CD4-positive, alpha-beta T cell treated with Interleukin-21 for 1 hour (primary cell): ENCODE measurements at regions not wholly inside any gene's neighbourhood (a gene's known extent, or its start where the extent isn't known, plus 50 kb on each side); places are given as distances from the start of the nearest gene placed in this dataset.
"Not testable (repeated sequence)": the region's sequence is repeated elsewhere in the genome, so short reads cannot be mapped to it uniquely, and the experiment has no call there.

ENCODE experiments used
- DNase-seq: peaks from one replicate; pipeline ENCODE4 v3.0.0-alpha.2; 2020

GRCh38 chr3:110016235-110016815 is 679.0 kb upstream of the DPPA4 start:
- DNase-seq, result no peak

- no peak for DNase-seq
Measured at GRCh38 chr3:110017304-110017703, 680.0 kb upstream of the DPPA4 start.

GRCh38 chr3:110021659-110022058 is 684.3 kb upstream of the DPPA4 start:
- DNase-seq, result no peak

GRCh38 chr3:110023022-110023421 is 685.7 kb upstream of the DPPA4 start:
- not testable (repeated sequence) for DNase-seq

GRCh38 chr3:110026421-110026820 is 689.1 kb upstream of the DPPA4 start:
- no peak for DNase-seq

GRCh38 chr3:110027446-110028080 is 690.2 kb upstream of the DPPA4 start:
- DNase-seq, result no peak

GRCh38 chr3:110031975-110032374 is 694.6 kb upstream of the DPPA4 start:
- no peak for DNase-seq

GRCh38 chr3:110059431-110059830 is 722.1 kb upstream of the DPPA4 start:
- DNase-seq, result no peak

GRCh38 chr3:110062716-110063115 is 725.4 kb upstream of the DPPA4 start:
- DNase-seq, result no peak

GRCh38 chr3:110063178-110063577 is 725.8 kb upstream of the DPPA4 start:
- DNase-seq, result no peak

GRCh38 chr3:110066206-110066605 is 728.9 kb upstream of the DPPA4 start:
- no peak for DNase-seq

GRCh38 chr3:110067527-110067926 is 730.2 kb upstream of the DPPA4 start:
- no peak for DNase-seq

GRCh38 chr3:110069761-110070160 is 732.4 kb upstream of the DPPA4 start:
- DNase-seq, result no peak

- no peak for DNase-seq
Measured at GRCh38 chr3:110070161-110070916, 733.0 kb upstream of the DPPA4 start.

- no peak for DNase-seq
Measured at GRCh38 chr3:110074095-110074494, 736.7 kb upstream of the DPPA4 start.

GRCh38 chr3:110077093-110077492 is 739.7 kb upstream of the DPPA4 start:
- no peak for DNase-seq

- no peak for DNase-seq
Measured at GRCh38 chr3:110093411-110093810, 756.1 kb upstream of the DPPA4 start.

GRCh38 chr3:110093812-110094401 is 756.6 kb upstream of the DPPA4 start:
- DNase-seq, result no peak

GRCh38 chr3:110099711-110100110 is 762.4 kb upstream of the DPPA4 start:
- no peak for DNase-seq

- DNase-seq, result no peak
Measured at GRCh38 chr3:110101361-110101760, 764.0 kb upstream of the DPPA4 start.

GRCh38 chr3:110106805-110107204 is 769.5 kb upstream of the DPPA4 start:
- DNase-seq, result no peak

- no peak for DNase-seq
Measured at GRCh38 chr3:110123946-110124345, 786.6 kb upstream of the DPPA4 start.

GRCh38 chr3:110126065-110126464 is 788.7 kb upstream of the DPPA4 start:
- DNase-seq, result no peak

GRCh38 chr3:110133971-110134370 is 796.6 kb upstream of the DPPA4 start:
- no peak for DNase-seq
